ENCODE measurements at regions not wholly inside any gene's neighbourhood (a gene's known extent, or its start where the extent isn't known, plus 50 kb on each side); places are given as distances from the start of the nearest gene placed in this dataset.

DNA sequence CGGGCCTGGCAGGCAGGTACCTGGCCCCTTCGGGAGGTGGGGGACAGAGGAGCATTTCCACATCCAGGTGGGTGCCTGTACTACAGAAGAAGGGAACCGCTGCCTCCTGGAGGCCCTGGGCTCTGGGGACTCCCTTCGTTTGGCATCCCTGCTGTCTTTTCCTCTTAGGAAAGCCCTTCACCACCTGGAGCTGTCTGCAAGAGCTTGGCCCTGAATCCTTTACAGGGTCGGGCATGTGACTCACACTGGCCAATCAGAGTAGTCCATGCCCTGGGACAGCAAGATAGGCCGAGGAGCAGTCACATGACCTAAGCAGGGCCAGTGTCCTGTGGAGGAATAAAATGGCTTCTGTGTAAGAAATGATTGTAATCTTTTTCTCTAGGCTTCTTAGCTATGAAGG is 224.9 kb downstream of the ANKRD60 start:
- FAIRE-seq, result no peak
- POLR2A ChIA-PET, result no interaction called here
- TF ChIP-seq TP53 (CRISPR knock-in tag; IDR thresholded peaks at IDR 0.05), result no peak
- TF ChIP-seq, protein P1, sequence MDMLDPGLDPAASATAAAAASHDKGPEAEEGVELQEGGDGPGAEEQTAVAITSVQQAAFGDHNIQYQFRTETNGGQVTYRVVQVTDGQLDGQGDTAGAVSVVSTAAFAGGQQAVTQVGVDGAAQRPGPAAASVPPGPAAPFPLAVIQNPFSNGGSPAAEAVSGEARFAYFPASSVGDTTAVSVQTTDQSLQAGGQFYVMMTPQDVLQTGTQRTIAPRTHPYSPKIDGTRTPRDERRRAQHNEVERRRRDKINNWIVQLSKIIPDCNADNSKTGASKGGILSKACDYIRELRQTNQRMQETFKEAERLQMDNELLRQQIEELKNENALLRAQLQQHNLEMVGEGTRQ (IDR thresholded peaks at IDR 0.05), result peak; percentile 90
- 62% methylated on average over 6 of the region's 6 CpGs for WGBS (ENCODE audit: missing lambda C conversion rate)
- no peaks in the 10 kb centered on the region for H3K9me3 ChIP-seq
- 0 out of 3 replicates have a peak, but pooled peaks cover 4% of the 10 kb centered on the region for H3K4me1 ChIP-seq
- H3K4me2 ChIP-seq, result no peak overlapping the region
- no peak overlapping the region for H3K4me3 ChIP-seq
- CTCF ChIA-PET, result interaction anchor here (0.9 to 2.1 kb wide), 4 partner anchors 12 to 264 kb away, joined by 3 to 5 read pairs (median 4); no protein-coding TSS in a partner anchor
- H3K27ac ChIP-seq, result peak overlapping the region in 1 of 2 experiments; percentile 93; a peak in 3 of 6 replicates
- peak; percentile 50 to 51 for DNase-seq (ENCODE audit: low read depth in 1 of 2, low spot score in 1 of 2)
- peak in 1 of 2 experiments; percentile 69; a peak in 3 of 6 replicates for ATAC-seq

DNA sequence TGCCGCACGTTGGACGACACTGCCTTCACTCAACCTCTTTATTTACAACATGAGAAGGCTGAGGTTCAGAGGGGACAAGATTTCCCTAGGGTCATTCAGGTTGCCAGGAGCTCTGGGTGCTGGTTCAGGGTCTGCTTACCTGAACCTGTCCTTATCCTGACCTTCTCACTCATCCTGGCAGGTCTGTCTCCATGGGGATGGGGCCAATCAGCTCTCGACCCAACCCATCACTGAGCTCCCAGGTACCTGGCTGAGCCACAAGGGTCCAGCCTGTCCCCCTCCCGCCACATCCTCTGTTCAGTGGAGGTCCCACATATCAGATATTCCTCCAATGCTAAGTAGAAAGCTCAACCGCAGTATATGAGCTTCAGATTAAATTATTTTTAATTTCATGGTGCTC is 225.6 kb downstream of the ANKRD60 start:
- Histone ChIP-seq H3K4me1 (0 out of 3 replicates have a peak, but pooled peaks cover 4% of the 10 kb centered on the region), H3K4me2 (no peak overlapping the region), H3K4me3 (no peak overlapping the region), H3K27ac (peak overlapping the region in 1 of 2 experiments; percentile 93; a peak in 1 of 6 replicates), H3K9me3 (no peaks in the 10 kb centered on the region)
- CTCF ChIA-PET, result interaction anchor here (0.6 to 2.1 kb wide), 5 partner anchors 11 to 263 kb away, joined by 3 to 5 read pairs (median 4); no protein-coding TSS in a partner anchor
- POLR2A ChIA-PET, result no interaction called here
- no peak for ATAC-seq
- no peak for FAIRE-seq
- DNase-seq (ENCODE audit: low read depth in 1 of 2, low spot score in 1 of 2), result no peak
- 92% methylated on average over 6 of the region's 6 CpGs for WGBS (ENCODE audit: missing lambda C conversion rate)
- TF ChIP-seq E2F6 (IDR thresholded peaks at IDR 0.05; ENCODE audit: borderline replicate concordance, low read depth) (no peak), TP53 (CRISPR knock-in tag; IDR thresholded peaks at IDR 0.05) (no peak), HDAC2 (IDR thresholded peaks at IDR 0.05) (no peak), RAD21 (conservative IDR thresholded peaks at IDR 0.05 in 1 of 2, IDR thresholded peaks at IDR 0.05 in 1 of 2) (no peak), BHLHE40 (IDR thresholded peaks at IDR 0.05; ENCODE audit: low read depth, low read length) (no peak), NR3C1 (IDR thresholded peaks at IDR 0.05) (no peak), RNF2 (IDR thresholded peaks at IDR 0.05; ENCODE audit: borderline replicate concordance, low read depth) (no peak), MYC (IDR thresholded peaks at IDR 0.05; ENCODE audit: borderline replicate concordance, low read length) (no peak), ZSCAN20 (CRISPR knock-in tag; IDR thresholded peaks at IDR 0.05) (no peak), ESRRA (IDR thresholded peaks at IDR 0.05; ENCODE audit: borderline replicate concordance, low read length) (no peak), HOXB5 (CRISPR knock-in tag; IDR thresholded peaks at IDR 0.05) (no peak), CHD4 (IDR thresholded peaks at IDR 0.05; ENCODE audit: borderline replicate concordance) (no peak), CTCF (IDR thresholded peaks at IDR 0.05) (no peak), HEYL (CRISPR knock-in tag; IDR thresholded peaks at IDR 0.05) (no peak)
- TF ChIP-seq, protein P2, sequence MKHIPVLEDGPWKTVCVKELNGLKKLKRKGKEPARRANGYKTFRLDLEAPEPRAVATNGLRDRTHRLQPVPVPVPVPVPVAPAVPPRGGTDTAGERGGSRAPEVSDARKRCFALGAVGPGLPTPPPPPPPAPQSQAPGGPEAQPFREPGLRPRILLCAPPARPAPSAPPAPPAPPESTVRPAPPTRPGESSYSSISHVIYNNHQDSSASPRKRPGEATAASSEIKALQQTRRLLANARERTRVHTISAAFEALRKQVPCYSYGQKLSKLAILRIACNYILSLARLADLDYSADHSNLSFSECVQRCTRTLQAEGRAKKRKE (CRISPR knock-in tag; IDR thresholded peaks at IDR 0.05; ENCODE audit: low read depth), result no peak
- TF ChIP-seq, protein P1 (IDR thresholded peaks at IDR 0.05), result no peak

- POLR2A ChIA-PET, result no interaction called here
- 85% methylated on average over 3 of the region's 3 CpGs for WGBS (ENCODE audit: missing lambda C conversion rate)
Measured at GRCh38 chr20:58001946-58002345, 226.5 kb downstream of the ANKRD60 start.

More at GRCh38 chr20:58001946-58002345, 226.5 kb downstream of the ANKRD60 start:
- H3K27ac ChIP-seq, result peak overlapping the region in 1 of 2 experiments; percentile 78; a peak in 3 of 6 replicates
- no peaks in the 10 kb centered on the region for H3K9me3 ChIP-seq
- peaks cover 12% of the 10 kb centered on the region for H3K4me1 ChIP-seq
- FAIRE-seq, result no peak
- CTCF ChIA-PET, result interaction anchor here (1.0 to 2.1 kb wide), 2 partner anchors 10 to 85 kb away, joined by 3 to 5 read pairs; no protein-coding TSS in a partner anchor
- no peak for TF ChIP-seq ZFP36 (IDR thresholded peaks at IDR 0.05; ENCODE audit: borderline replicate concordance, partially characterized antibody)
- no peak for TF ChIP-seq JUNB (IDR thresholded peaks at IDR 0.05)
- no peak for DNase-seq (ENCODE audit: low read depth in 1 of 2, low spot score in 1 of 2)
- H3K4me3 ChIP-seq, result no peak overlapping the region
- ATAC-seq, result no peak
- H3K4me2 ChIP-seq, result no peak overlapping the region

All from A549 (cell line).